Activated naive CD4-positive, alpha-beta T cell (primary cell): ENCODE measurements at regions not wholly inside any gene's neighbourhood (a gene's known extent, or its start where the extent isn't known, plus 50 kb on each side); places are given as distances from the start of the nearest gene placed in this dataset.

Experiments used
- DNase-seq, 4 experiments: peaks; one replicate each; lab custom pipeline; 2025; lab: John Stamatoyannopoulos, UW

GRCh38 chr7:67553378-67553777 lies 556.7 kb downstream of the TYW1 start:
- DNase-seq, result no peak

- no peak for DNase-seq
These were observed 558.4 kb downstream of the TYW1 start for GRCh38 chr7:67554986-67555385.

GRCh38 chr7:67564959-67565358 lies 568.3 kb downstream of the TYW1 start:
- no peak for DNase-seq

- no peak for DNase-seq
These were observed 569.5 kb downstream of the TYW1 start for GRCh38 chr7:67566101-67566500.

GRCh38 chr7:67571026-67571545 lies 574.5 kb downstream of the TYW1 start:
- DNase-seq, result no peak

- no peak for DNase-seq
These were observed 577.0 kb downstream of the TYW1 start for GRCh38 chr7:67573639-67574038.

GRCh38 chr7:67588631-67589030 lies 592.0 kb downstream of the TYW1 start:
- DNase-seq, result no peak

- DNase-seq, result no peak
These were observed 592.5 kb downstream of the TYW1 start for GRCh38 chr7:67589183-67589582.

GRCh38 chr7:67590649-67591048 lies 594.0 kb downstream of the TYW1 start:
- DNase-seq, result no peak

- no peak for DNase-seq
These were observed 597.2 kb downstream of the TYW1 start for GRCh38 chr7:67593794-67594193.

GRCh38 chr7:67595431-67596180 lies 599.0 kb downstream of the TYW1 start:
- DNase-seq, result no peak

GRCh38 chr7:67597161-67597560 lies 600.5 kb downstream of the TYW1 start:
- no peak for DNase-seq

GRCh38 chr7:67598469-67598868 lies 601.8 kb downstream of the TYW1 start:
- no peak for DNase-seq

- DNase-seq, result no peak
These were observed 602.9 kb downstream of the TYW1 start for GRCh38 chr7:67599331-67600062.

- DNase-seq, result no peak
These were observed 605.7 kb downstream of the TYW1 start for GRCh38 chr7:67602246-67602887.

- no peak for DNase-seq
These were observed 608.1 kb downstream of the TYW1 start for GRCh38 chr7:67604461-67605386.

- no peak for DNase-seq
These were observed 612.2 kb downstream of the TYW1 start for GRCh38 chr7:67608806-67609205.

- DNase-seq, result no peak
These were observed 614.3 kb downstream of the TYW1 start for GRCh38 chr7:67610897-67611296.

GRCh38 chr7:67614843-67615242 lies 618.2 kb downstream of the TYW1 start:
- no peak for DNase-seq

GRCh38 chr7:67616517-67616916 lies 619.9 kb downstream of the TYW1 start:
- no peak for DNase-seq

- DNase-seq, result no peak
These were observed 622.0 kb downstream of the TYW1 start for GRCh38 chr7:67618556-67619162.
